ENCODE measurements at regions not wholly inside any gene's neighbourhood (a gene's known extent, or its start where the extent isn't known, plus 50 kb on each side); places are given as distances from the start of the nearest gene placed in this dataset.

DNA sequence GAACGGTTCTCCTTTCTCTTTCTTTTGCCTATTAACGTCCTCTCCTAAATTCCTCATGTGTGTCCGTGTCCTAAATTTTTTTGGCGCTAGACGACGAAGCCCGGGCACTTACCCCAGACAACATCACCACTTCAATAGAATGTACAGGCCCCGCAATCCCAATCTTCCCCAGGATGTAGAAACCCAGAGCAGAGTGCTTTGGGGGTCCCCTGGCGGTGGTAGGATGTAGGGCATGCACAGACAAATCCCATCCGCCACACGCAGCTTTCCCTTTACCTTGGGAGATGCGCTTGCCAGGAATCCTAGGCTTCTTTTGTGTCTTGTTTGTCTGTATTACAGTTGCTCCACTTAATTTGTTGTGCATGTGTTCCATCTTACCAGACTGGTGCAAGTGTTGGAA, 417.3 kb upstream of the ARID1B start:
- no peak overlapping the region for H2BK12ac ChIP-seq (ENCODE audit: low read length in 2 of 2)
- H3K27ac ChIP-seq (ENCODE audit: low read length, poor library complexity, severe bottlenecking), result no peak overlapping the region
- 87% methylated on average over 12 of the region's 12 CpGs for WGBS

GRCh38 chr6:156352861-156353260, 424.3 kb upstream of the ARID1B start:
- no peak overlapping the region for H2BK15ac ChIP-seq (ENCODE audit: low read depth, poor library complexity, severe bottlenecking)
- no peak overlapping the region for H2BK5ac ChIP-seq (ENCODE audit: low read depth, low read length, poor library complexity, severe bottlenecking)
- H2BK12ac ChIP-seq (ENCODE audit: low read length in 2 of 2), result no peak overlapping the region
- no peak overlapping the region for H4K8ac ChIP-seq (ENCODE audit: low read length)
- no peaks in the 10 kb centered on the region for H3K27me3 ChIP-seq (ENCODE audit: control insufficient read depth in 1 of 2, insufficient read depth in 1 of 2, low read length in 2 of 2)
- H3K23ac ChIP-seq (ENCODE audit: low read length in 2 of 2), result no peak overlapping the region
- H3K36me3 ChIP-seq (ENCODE audit: control insufficient read depth in 1 of 2, insufficient read depth in 2 of 2, low read depth in 1 of 2, low read length in 2 of 2), result no peaks in the 10 kb centered on the region
- H4K91ac ChIP-seq (ENCODE audit: low read length), result no peak overlapping the region
- no peaks in the 10 kb centered on the region for H3K4me1 ChIP-seq (ENCODE audit: control insufficient read depth, insufficient read depth, low read depth, low read length)
- no peak overlapping the region for H2AFZ ChIP-seq (ENCODE audit: low read depth, low read length)
- H2AK5ac ChIP-seq (ENCODE audit: low read length, severe bottlenecking), result no peak overlapping the region
- H3K9ac ChIP-seq (ENCODE audit: low read length), result no peak overlapping the region
- H3K79me1 ChIP-seq (replicated peaks; ENCODE audit: low read length, poor library complexity, severe bottlenecking), result no peaks in the 10 kb centered on the region
- no peak overlapping the region for H3K4me2 ChIP-seq (ENCODE audit: low read length, poor library complexity, severe bottlenecking)
- no peak overlapping the region for H3K4me3 ChIP-seq (ENCODE audit: insufficient read depth in 1 of 2, low read depth in 1 of 2, low read length in 2 of 2)
- no peak overlapping the region for H3K27ac ChIP-seq (ENCODE audit: low read length, poor library complexity, severe bottlenecking)
- H3K4ac ChIP-seq (ENCODE audit: low read depth in 1 of 2, low read length in 2 of 2), result no peak overlapping the region
- no peak overlapping the region for H3K14ac ChIP-seq (ENCODE audit: low read length in 2 of 2)
- no peak overlapping the region for H3K18ac ChIP-seq (ENCODE audit: low read depth in 1 of 2, low read length in 2 of 2)
- DNase-seq, result no peak
- H3K9me3 ChIP-seq (ENCODE audit: control insufficient read depth, low read length), result peaks cover 13% of the 10 kb centered on the region
- no peak overlapping the region for H2BK120ac ChIP-seq (ENCODE audit: low read depth, low read length)

More for the DNA sequence above, 417.3 kb upstream of the ARID1B start:
- Histone ChIP-seq H3K4me2 (ENCODE audit: low read length, poor library complexity, severe bottlenecking) (no peak overlapping the region), H3K79me1 (replicated peaks; ENCODE audit: low read length, poor library complexity, severe bottlenecking) (no peaks in the 10 kb centered on the region), H3K4ac (ENCODE audit: low read depth in 1 of 2, low read length in 2 of 2) (no peak overlapping the region), H3K18ac (ENCODE audit: low read depth in 1 of 2, low read length in 2 of 2) (no peak overlapping the region), H3K9ac (ENCODE audit: low read length) (no peak overlapping the region), H4K91ac (ENCODE audit: low read length) (no peak overlapping the region), H3K9me3 (ENCODE audit: control insufficient read depth, low read length) (peaks cover 14% of the 10 kb centered on the region), H3K27me3 (ENCODE audit: control insufficient read depth in 1 of 2, insufficient read depth in 1 of 2, low read length in 2 of 2) (no peaks in the 10 kb centered on the region), H2BK5ac (ENCODE audit: low read depth, low read length, poor library complexity, severe bottlenecking) (no peak overlapping the region), H3K14ac (ENCODE audit: low read length in 2 of 2) (no peak overlapping the region), H3K4me3 (ENCODE audit: insufficient read depth in 1 of 2, low read depth in 1 of 2, low read length in 2 of 2) (no peak overlapping the region), H2AK5ac (ENCODE audit: low read length, severe bottlenecking) (no peak overlapping the region), H2BK15ac (ENCODE audit: low read depth, poor library complexity, severe bottlenecking) (no peak overlapping the region), H3K36me3 (ENCODE audit: control insufficient read depth in 1 of 2, insufficient read depth in 2 of 2, low read depth in 1 of 2, low read length in 2 of 2) (no peaks in the 10 kb centered on the region), H4K8ac (ENCODE audit: low read length) (no peak overlapping the region), H3K4me1 (ENCODE audit: control insufficient read depth, insufficient read depth, low read depth, low read length) (no peaks in the 10 kb centered on the region), H3K23ac (ENCODE audit: low read length in 2 of 2) (no peak overlapping the region), H2AFZ (ENCODE audit: low read depth, low read length) (no peak overlapping the region), H2BK120ac (ENCODE audit: low read depth, low read length) (no peak overlapping the region)
- DNase-seq, result no peak

DNA sequence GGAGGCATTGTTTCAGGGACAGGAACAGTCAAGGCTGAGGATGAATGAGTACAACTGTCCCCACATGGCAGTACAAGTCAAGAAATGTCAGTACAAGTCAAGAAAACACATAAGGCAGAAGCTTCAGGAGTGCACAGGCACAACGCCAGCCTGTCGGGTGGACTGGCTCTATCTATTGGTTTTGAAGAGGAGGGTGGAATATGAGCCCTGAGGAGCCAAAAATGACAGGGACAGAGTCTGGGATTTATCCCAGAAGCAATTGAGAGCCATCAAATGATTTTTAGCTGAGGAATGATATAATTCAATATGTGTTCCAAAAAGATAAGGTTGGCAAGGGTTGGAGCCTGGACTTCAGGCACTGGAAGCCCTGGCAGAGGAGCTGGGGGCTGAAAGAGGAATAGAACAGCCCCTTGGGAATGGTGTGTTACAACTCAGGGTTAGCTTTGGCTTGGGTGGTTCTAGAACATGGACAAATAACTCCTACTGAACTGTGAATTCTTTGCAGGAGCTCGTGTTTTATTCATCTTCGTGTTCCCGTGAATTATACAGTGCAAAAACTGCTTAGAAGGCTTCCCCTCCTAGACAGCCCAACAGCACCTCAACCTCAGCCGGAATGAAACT, 425.7 kb upstream of the ARID1B start:
- no peak overlapping the region for H4K8ac ChIP-seq (ENCODE audit: low read length)

DNA sequence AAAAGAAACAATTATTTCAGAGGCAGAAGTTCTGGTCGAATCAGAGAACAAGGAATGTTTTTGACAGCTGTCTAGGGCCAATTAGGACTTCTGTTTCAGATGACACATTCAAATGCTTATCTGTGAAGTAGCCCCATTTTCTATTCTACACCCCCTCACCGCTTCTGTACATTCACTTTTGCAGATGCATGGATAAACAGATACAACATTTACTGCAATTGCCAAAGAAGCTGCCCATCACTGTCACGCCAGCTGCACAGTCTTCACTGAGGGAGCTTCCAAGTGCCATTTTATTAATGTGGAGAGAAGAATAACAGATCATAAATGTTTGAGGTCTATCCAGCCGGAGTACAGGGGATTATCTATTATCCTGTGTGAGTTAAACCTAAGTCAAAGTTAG, 426.8 kb upstream of the ARID1B start:
- Histone ChIP-seq H3K23ac (ENCODE audit: low read length in 2 of 2) (no peak overlapping the region), H3K9me3 (ENCODE audit: control insufficient read depth, low read length) (peaks cover 2% of the 10 kb centered on the region), H2BK15ac (ENCODE audit: low read depth, poor library complexity, severe bottlenecking) (no peak overlapping the region), H3K79me1 (replicated peaks; ENCODE audit: low read length, poor library complexity, severe bottlenecking) (no peaks in the 10 kb centered on the region), H3K4me2 (ENCODE audit: low read length, poor library complexity, severe bottlenecking) (no peak overlapping the region), H2BK12ac (ENCODE audit: low read length in 2 of 2) (no peak overlapping the region), H2AK5ac (ENCODE audit: low read length, severe bottlenecking) (no peak overlapping the region), H3K4me3 (ENCODE audit: insufficient read depth in 1 of 2, low read depth in 1 of 2, low read length in 2 of 2) (no peak overlapping the region), H3K36me3 (ENCODE audit: control insufficient read depth in 1 of 2, insufficient read depth in 2 of 2, low read depth in 1 of 2, low read length in 2 of 2) (no peaks in the 10 kb centered on the region), H3K27ac (ENCODE audit: low read length, poor library complexity, severe bottlenecking) (no peak overlapping the region), H4K8ac (ENCODE audit: low read length) (no peak overlapping the region), H3K4ac (ENCODE audit: low read depth in 1 of 2, low read length in 2 of 2) (no peak overlapping the region), H3K9ac (ENCODE audit: low read length) (no peak overlapping the region), H3K4me1 (ENCODE audit: control insufficient read depth, insufficient read depth, low read depth, low read length) (no peaks in the 10 kb centered on the region), H2BK5ac (ENCODE audit: low read depth, low read length, poor library complexity, severe bottlenecking) (no peak overlapping the region), H3K27me3 (ENCODE audit: control insufficient read depth in 1 of 2, insufficient read depth in 1 of 2, low read length in 2 of 2) (no peaks in the 10 kb centered on the region), H4K91ac (ENCODE audit: low read length) (no peak overlapping the region), H2BK120ac (ENCODE audit: low read depth, low read length) (no peak overlapping the region), H3K18ac (ENCODE audit: low read depth in 1 of 2, low read length in 2 of 2) (no peak overlapping the region), H3K14ac (ENCODE audit: low read length in 2 of 2) (no peak overlapping the region), H2AFZ (ENCODE audit: low read depth, low read length) (no peak overlapping the region)
- DNase-seq, result no peak
- 69% methylated on average over 4 of the region's 4 CpGs for WGBS

More for the DNA sequence above, 425.7 kb upstream of the ARID1B start:
- H2BK5ac ChIP-seq (ENCODE audit: low read depth, low read length, poor library complexity, severe bottlenecking), result no peak overlapping the region
- H3K27ac ChIP-seq (ENCODE audit: low read length, poor library complexity, severe bottlenecking), result no peak overlapping the region
- no peak overlapping the region for H2BK120ac ChIP-seq (ENCODE audit: low read depth, low read length)
- H2BK12ac ChIP-seq (ENCODE audit: low read length in 2 of 2), result no peak overlapping the region
- H3K79me1 ChIP-seq (replicated peaks; ENCODE audit: low read length, poor library complexity, severe bottlenecking), result no peaks in the 10 kb centered on the region
- no peak overlapping the region for H3K14ac ChIP-seq (ENCODE audit: low read length in 2 of 2)
- no peak overlapping the region for H3K9ac ChIP-seq (ENCODE audit: low read length)
- no peak overlapping the region for H2AK5ac ChIP-seq (ENCODE audit: low read length, severe bottlenecking)
- H3K9me3 ChIP-seq (ENCODE audit: control insufficient read depth, low read length), result peaks cover 7% of the 10 kb centered on the region
- H2BK15ac ChIP-seq (ENCODE audit: low read depth, poor library complexity, severe bottlenecking), result no peak overlapping the region
- no peaks in the 10 kb centered on the region for H3K27me3 ChIP-seq (ENCODE audit: control insufficient read depth in 1 of 2, insufficient read depth in 1 of 2, low read length in 2 of 2)
- H3K4me1 ChIP-seq (ENCODE audit: control insufficient read depth, insufficient read depth, low read depth, low read length), result no peaks in the 10 kb centered on the region
- H3K4me3 ChIP-seq (ENCODE audit: insufficient read depth in 1 of 2, low read depth in 1 of 2, low read length in 2 of 2), result no peak overlapping the region
- no peak overlapping the region for H4K91ac ChIP-seq (ENCODE audit: low read length)
- no peak overlapping the region for H3K18ac ChIP-seq (ENCODE audit: low read depth in 1 of 2, low read length in 2 of 2)
- WGBS, result 87% methylated on average over 6 of the region's 6 CpGs
- no peaks in the 10 kb centered on the region for H3K36me3 ChIP-seq (ENCODE audit: control insufficient read depth in 1 of 2, insufficient read depth in 2 of 2, low read depth in 1 of 2, low read length in 2 of 2)
- H3K23ac ChIP-seq (ENCODE audit: low read length in 2 of 2), result no peak overlapping the region
- no peak overlapping the region for H2AFZ ChIP-seq (ENCODE audit: low read depth, low read length)
- H3K4ac ChIP-seq (ENCODE audit: low read depth in 1 of 2, low read length in 2 of 2), result no peak overlapping the region
- DNase-seq, result no peak
- no peak overlapping the region for H3K4me2 ChIP-seq (ENCODE audit: low read length, poor library complexity, severe bottlenecking)
